Transverse colon (tissue), 3 donors: ENCODE measurements at regions not wholly inside any gene's neighbourhood (a gene's known extent, or its start where the extent isn't known, plus 50 kb on each side); places are given as distances from the start of the nearest gene placed in this dataset.

Experiments
- CTCF ChIP-seq, 5 experiments: fragments of 200-600 bp in 3 of 5; fragments of 450-650 bp in 2 of 5; sonication (generic) in 3 of 5; IDR thresholded peaks; 1 replicate in 2 of 5; 2 replicates in 3 of 5; pipeline ENCODE4 v1.5.1; 2016 to 2017; ENCODE audit warnings: antibody characterized with exemption in 5 of 5, inconsistent platforms in 3 of 5, mild to moderate bottlenecking in 2 of 5, moderate library complexity in 1 of 5
- POLR2A ChIP-seq: fragments of 450-650 bp; IDR thresholded peaks from one replicate; pipeline ENCODE4 v1.6.1; 2016; ENCODE audit warnings: antibody characterized with exemption, mild to moderate bottlenecking, moderate library complexity

GRCh38 chr7:132009778-132010177, 453.4 kb upstream of the PODXL start:
- TF ChIP-seq CTCF (IDR thresholded peaks at IDR 0.05) = no peak
- no peak for TF ChIP-seq POLR2A
